ENCODE measurements at regions not wholly inside any gene's neighbourhood (a gene's known extent, or its start where the extent isn't known, plus 50 kb on each side); places are given as distances from the start of the nearest gene placed in this dataset.
"Not testable (repeated sequence)": the region's sequence is repeated elsewhere in the genome, so short reads cannot be mapped to it uniquely, and the experiment has no call there.

DNA sequence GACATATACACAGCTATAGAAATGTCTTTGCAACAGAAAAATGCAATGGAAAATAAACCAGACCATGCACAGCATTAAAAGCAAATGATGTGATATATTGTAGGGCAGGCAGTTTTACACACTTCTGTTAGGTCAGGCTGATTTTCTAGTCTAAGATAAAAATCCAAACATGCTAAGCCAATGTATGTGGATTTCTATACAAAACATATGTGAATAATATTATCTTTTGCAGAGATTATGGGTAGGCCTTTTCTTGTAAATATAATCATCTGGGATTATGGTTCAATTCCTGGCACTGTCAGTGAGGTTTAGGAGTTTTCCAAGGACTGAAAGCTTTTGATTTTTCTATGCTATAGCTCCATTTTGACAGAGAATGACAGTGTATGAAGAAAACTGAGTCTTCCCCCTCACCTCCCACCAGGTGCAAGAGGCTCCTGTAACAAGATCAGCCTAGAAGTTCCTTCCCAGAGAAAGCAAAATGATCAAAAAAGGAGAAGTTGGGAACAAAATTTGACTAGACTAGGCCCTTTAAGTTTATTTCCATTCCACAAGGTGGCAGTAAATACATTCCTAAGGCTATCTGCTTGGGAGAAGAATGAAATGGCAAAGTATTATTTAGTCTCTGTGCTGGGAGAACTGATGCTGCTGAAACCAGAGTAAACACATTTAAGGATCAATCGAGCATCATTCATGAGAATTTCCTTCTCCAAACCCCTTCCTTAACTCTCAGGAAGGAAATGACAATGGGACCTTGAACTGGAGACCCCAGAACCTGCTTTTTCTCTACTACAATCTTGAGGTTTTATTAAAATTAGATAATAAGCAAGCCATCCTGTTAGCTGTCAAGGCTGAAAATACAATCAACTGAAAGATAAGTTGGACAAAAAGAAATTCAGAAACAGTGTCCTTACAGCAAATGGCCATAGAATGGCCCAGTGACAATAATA lies 133.0 kb upstream of the TUT7 start:
- no peaks in the 10 kb centered on the region for H3K27me3 ChIP-seq (replicated peaks)
- H3K27ac ChIP-seq, result no peak overlapping the region
- DNase-seq (ENCODE audit: low read depth in 1 of 2, low spot score in 2 of 2), result peak in 1 of 2 experiments; percentile 41
- no peaks in the 10 kb centered on the region for H3K4me1 ChIP-seq (replicated peaks)
- H3K36me3 ChIP-seq, result no peaks in the 10 kb centered on the region
- no peaks in the 10 kb centered on the region for H3K9me3 ChIP-seq (replicated peaks)
- H3K4me3 ChIP-seq, result no peak overlapping the region

DNA sequence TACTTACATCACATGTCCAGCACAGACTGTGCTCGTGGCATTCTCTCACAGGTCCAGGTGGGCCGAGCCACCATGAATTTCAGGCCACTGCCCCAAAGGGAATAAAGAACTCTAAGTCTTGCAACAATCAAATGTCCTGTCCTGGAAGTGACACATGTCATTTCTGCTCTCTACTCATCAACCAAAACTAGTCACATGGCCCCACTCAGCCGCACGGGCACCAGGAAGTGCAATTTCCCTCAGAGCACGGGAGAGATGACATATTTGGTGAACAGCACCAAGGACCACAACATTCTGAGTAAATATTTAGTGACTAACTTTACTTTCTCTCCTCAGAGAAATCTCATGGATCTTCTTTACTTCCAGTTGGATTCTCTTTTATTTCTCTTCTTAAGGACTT lies 131.1 kb upstream of the TUT7 start:
- H3K36me3 ChIP-seq, result no peaks in the 10 kb centered on the region
- DNase-seq (ENCODE audit: low read depth in 1 of 2, low spot score in 2 of 2), result no peak
- no peak overlapping the region for H3K27ac ChIP-seq
- H3K9me3 ChIP-seq (replicated peaks), result no peaks in the 10 kb centered on the region
- H3K27me3 ChIP-seq (replicated peaks), result no peaks in the 10 kb centered on the region
- H3K4me3 ChIP-seq, result no peak overlapping the region
- no peaks in the 10 kb centered on the region for H3K4me1 ChIP-seq (replicated peaks)

DNA sequence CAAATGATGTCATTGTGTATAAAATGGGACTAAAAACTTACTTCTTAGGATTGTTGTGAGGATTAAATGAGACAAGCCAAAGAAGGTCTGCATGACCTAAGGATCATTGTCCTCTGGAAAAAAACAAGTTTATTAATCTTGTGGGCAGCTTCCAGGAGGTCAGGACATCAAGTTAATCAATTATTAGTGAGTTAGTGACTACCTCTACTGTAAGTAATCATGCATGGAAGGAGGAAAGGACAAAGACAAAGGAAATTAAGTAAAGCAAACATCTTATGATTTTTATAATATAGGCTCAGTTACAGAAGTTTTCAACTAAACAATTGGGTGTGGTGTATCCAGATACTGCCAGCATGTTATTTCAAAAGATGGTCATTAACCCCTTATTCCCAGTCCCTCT lies 129.3 kb upstream of the TUT7 start:
- H3K27ac ChIP-seq, result no peak overlapping the region
- H3K27me3 ChIP-seq (replicated peaks), result no peaks in the 10 kb centered on the region
- H3K9me3 ChIP-seq (replicated peaks), result no peaks in the 10 kb centered on the region
- H3K36me3 ChIP-seq, result no peaks in the 10 kb centered on the region
- no peak for DNase-seq (ENCODE audit: low read depth in 1 of 2, low spot score in 2 of 2)
- H3K4me1 ChIP-seq (replicated peaks), result no peaks in the 10 kb centered on the region
- no peak overlapping the region for H3K4me3 ChIP-seq

DNA sequence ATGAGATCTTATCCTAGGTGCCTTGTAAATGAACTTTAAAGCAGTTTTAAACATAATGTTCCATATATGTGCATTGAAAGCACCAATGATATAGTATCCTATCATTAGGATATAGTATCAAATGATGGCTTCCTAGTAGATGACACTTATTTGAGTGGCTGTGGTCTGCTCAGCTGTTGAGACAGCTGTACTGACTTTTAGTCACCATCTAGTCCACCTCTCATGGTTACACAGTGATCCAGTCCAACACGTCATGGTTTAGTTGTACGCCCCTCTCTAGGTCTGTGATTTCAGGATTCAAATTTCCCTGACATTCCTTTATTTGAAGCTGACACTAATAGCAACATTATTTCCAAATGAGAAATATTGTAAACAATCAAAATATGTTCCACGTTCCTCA lies 127.3 kb upstream of the TUT7 start:
- no peaks in the 10 kb centered on the region for H3K9me3 ChIP-seq (replicated peaks)
- H3K36me3 ChIP-seq, result no peaks in the 10 kb centered on the region
- H3K4me1 ChIP-seq (replicated peaks), result no peaks in the 10 kb centered on the region
- no peaks in the 10 kb centered on the region for H3K27me3 ChIP-seq (replicated peaks)
- H3K27ac ChIP-seq, result no peak overlapping the region
- DNase-seq (ENCODE audit: low read depth in 1 of 2, low spot score in 2 of 2), result no peak
- H3K4me3 ChIP-seq, result no peak overlapping the region

DNA sequence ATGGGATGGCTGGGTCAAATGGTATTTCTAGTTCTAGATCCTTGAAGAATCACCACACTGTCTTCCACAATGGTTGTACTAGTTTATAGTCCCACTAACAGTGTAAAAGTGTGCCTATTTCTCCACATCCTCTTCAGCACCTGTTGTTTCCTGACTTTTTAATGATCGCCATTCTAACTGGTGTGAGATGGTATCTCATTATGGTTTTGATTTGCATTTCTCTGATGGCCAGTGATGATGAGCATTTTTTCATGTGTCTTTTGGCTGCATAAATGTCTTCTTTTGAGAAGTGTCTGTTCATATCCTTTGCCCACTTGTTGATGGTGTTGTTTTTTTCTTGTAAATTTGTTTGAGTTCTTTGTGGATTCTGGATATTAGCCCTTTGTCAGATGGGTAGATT lies 121.0 kb upstream of the TUT7 start:
- H3K27ac ChIP-seq; H3K36me3 ChIP-seq; DNase-seq (ENCODE audit: low read depth in 1 of 2, low spot score in 2 of 2); H3K27me3 ChIP-seq (replicated peaks); H3K9me3 ChIP-seq (replicated peaks); H3K4me1 ChIP-seq (replicated peaks); H3K4me3 ChIP-seq: not testable (repeated sequence)

GRCh38 chr9:86471171-86471815 lies 117.1 kb upstream of the TUT7 start:
- H3K4me1 ChIP-seq (replicated peaks), result no peaks in the 10 kb centered on the region
- no peak overlapping the region for H3K4me3 ChIP-seq
- no peaks in the 10 kb centered on the region for H3K9me3 ChIP-seq (replicated peaks)
- H3K27me3 ChIP-seq (replicated peaks), result no peaks in the 10 kb centered on the region
- H3K36me3 ChIP-seq, result no peaks in the 10 kb centered on the region
- H3K27ac ChIP-seq, result no peak overlapping the region
- no peak for DNase-seq (ENCODE audit: low read depth in 1 of 2, low spot score in 2 of 2)

- DNase-seq (ENCODE audit: low read depth in 1 of 2, low spot score in 2 of 2), result no peak
- Histone ChIP-seq H3K27ac (no peak overlapping the region), H3K9me3 (replicated peaks) (no peaks in the 10 kb centered on the region), H3K36me3 (no peaks in the 10 kb centered on the region), H3K4me1 (replicated peaks) (no peaks in the 10 kb centered on the region), H3K27me3 (replicated peaks) (no peaks in the 10 kb centered on the region), H3K4me3 (no peak overlapping the region)
Observed at GRCh38 chr9:86470326-86470725, 116.1 kb upstream of the TUT7 start.

DNA sequence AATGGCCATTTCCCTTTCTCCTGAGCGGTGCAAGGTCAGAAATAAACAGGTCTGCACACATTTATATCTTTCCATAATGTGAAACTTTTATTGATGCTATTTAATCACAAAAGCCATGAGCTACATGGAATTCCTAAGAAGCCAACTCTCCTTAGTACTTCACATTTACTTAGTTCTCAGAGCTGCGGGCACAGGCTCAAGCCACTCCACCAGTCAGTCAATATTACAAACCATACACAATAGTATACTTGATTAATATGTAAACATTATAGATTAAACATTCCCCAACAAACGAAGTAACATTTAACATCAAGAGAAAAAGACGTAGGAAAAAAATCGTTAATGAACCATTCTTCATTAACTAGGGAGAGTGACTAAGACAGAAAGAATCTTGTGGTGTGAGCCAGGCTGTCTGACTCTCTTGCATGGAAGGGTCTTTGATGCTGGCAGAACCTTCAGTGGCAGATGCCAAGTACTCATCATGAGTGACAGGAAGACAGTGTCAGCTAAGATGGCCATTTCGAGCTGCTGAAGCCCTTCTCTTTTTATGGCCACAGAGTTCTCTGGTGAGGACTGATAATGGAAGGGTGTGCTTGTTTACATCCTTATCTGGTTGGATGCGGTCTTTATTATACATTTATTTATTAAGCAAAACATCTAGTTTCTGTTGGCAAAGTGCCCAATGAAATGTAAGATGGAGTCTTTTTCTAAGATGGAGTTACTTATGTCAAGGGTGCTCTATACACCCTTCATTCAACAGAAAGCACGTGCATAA lies 115.5 kb upstream of the TUT7 start:
- H3K27ac ChIP-seq, result no peak overlapping the region
- no peak overlapping the region for H3K4me3 ChIP-seq
- no peak for DNase-seq (ENCODE audit: low read depth in 1 of 2, low spot score in 2 of 2)
- H3K9me3 ChIP-seq (replicated peaks), result no peaks in the 10 kb centered on the region
- no peaks in the 10 kb centered on the region for H3K36me3 ChIP-seq
- H3K27me3 ChIP-seq (replicated peaks), result no peaks in the 10 kb centered on the region
- H3K4me1 ChIP-seq (replicated peaks), result no peaks in the 10 kb centered on the region

GRCh38 chr9:86464242-86464641 lies 110.0 kb upstream of the TUT7 start:
- no peaks in the 10 kb centered on the region for H3K36me3 ChIP-seq
- DNase-seq (ENCODE audit: low read depth in 1 of 2, low spot score in 2 of 2), result no peak
- H3K27me3 ChIP-seq (replicated peaks), result no peaks in the 10 kb centered on the region
- H3K4me1 ChIP-seq (replicated peaks), result no peaks in the 10 kb centered on the region
- H3K27ac ChIP-seq, result no peak overlapping the region
- H3K9me3 ChIP-seq (replicated peaks), result no peaks in the 10 kb centered on the region
- H3K4me3 ChIP-seq, result no peak overlapping the region

- Histone ChIP-seq H3K4me3 (no peak overlapping the region), H3K9me3 (replicated peaks) (no peaks in the 10 kb centered on the region), H3K27me3 (replicated peaks) (no peaks in the 10 kb centered on the region), H3K4me1 (replicated peaks) (no peaks in the 10 kb centered on the region), H3K27ac (no peak overlapping the region), H3K36me3 (no peaks in the 10 kb centered on the region)
- DNase-seq (ENCODE audit: low read depth in 1 of 2, low spot score in 2 of 2), result no peak
Observed at GRCh38 chr9:86460216-86461002, 106.2 kb upstream of the TUT7 start.

GRCh38 chr9:86459599-86460155 lies 105.5 kb upstream of the TUT7 start:
- no peak overlapping the region for H3K27ac ChIP-seq
- H3K4me3 ChIP-seq, result no peak overlapping the region
- H3K4me1 ChIP-seq (replicated peaks), result no peaks in the 10 kb centered on the region; the same call in 1 of the 2 replicates
- no peaks in the 10 kb centered on the region for H3K36me3 ChIP-seq
- no peaks in the 10 kb centered on the region for H3K9me3 ChIP-seq (replicated peaks)
- no peak for DNase-seq (ENCODE audit: low read depth in 1 of 2, low spot score in 2 of 2)
- H3K27me3 ChIP-seq (replicated peaks), result no peaks in the 10 kb centered on the region

- Histone ChIP-seq H3K36me3 (no peaks in the 10 kb centered on the region), H3K27ac (no peak overlapping the region), H3K4me1 (replicated peaks) (no peaks in the 10 kb centered on the region; the same call in 1 of the 2 replicates), H3K27me3 (replicated peaks) (no peaks in the 10 kb centered on the region), H3K9me3 (replicated peaks) (no peaks in the 10 kb centered on the region), H3K4me3 (no peak overlapping the region)
- DNase-seq (ENCODE audit: low read depth in 1 of 2, low spot score in 2 of 2), result no peak
Observed at GRCh38 chr9:86459191-86459590, 105.0 kb upstream of the TUT7 start.

DNA sequence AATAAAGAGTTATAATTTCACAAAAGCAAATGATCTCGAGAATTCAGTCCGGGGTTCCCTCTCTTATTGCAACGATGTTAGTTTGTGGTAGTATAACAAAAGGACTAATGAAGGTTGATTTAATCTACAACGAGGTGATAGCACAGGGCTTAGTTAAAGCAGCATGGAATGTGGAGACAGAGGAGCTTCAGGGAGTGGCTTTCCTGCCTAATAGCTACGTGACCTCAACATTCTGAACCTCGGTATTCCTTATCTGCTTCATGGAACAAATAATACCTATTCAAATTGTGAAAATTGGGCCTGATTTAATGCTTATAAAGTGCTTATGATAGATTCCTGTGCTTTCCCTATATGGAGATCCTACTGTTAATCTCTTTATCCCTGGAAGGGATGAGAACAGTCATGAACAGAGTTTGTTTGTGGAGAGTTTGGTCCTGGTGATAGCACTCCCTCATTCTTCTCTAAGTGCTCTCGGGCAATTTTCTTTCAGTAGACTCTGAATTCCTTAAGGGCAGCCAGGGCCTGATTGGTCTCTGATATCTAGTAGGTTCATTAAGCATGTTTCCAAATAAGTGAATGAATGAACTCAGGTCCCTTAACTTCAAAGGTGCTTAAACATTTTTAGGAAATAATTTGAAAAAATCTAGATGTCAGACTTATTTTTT lies 104.1 kb upstream of the TUT7 start:
- DNase-seq (ENCODE audit: low read depth in 1 of 2, low spot score in 2 of 2), result no peak
- Histone ChIP-seq H3K4me1 (replicated peaks) (no peaks in the 10 kb centered on the region; the same call in 1 of the 2 replicates), H3K9me3 (replicated peaks) (no peaks in the 10 kb centered on the region), H3K27me3 (replicated peaks) (no peaks in the 10 kb centered on the region), H3K27ac (no peak overlapping the region), H3K36me3 (no peaks in the 10 kb centered on the region), H3K4me3 (no peak overlapping the region)
